H1 (cell line): ENCODE measurements at regions not wholly inside any gene's neighbourhood (a gene's known extent, or its start where the extent isn't known, plus 50 kb on each side); places are given as distances from the start of the nearest gene placed in this dataset.

Experiments
- CTCF ChIA-PET: fragments of 300-600 bp; sonication (Branson Sonifier 250); formaldehyde crosslinking; loops from one replicate; lab custom pipeline; 2021; ENCODE audit not compliant: partially characterized antibody; lab: Charles Lee
- POLR2A ChIA-PET: fragments of 300-600 bp; sonication (Branson Sonifier 250); formaldehyde crosslinking; loops from one replicate; lab custom pipeline; 2021; ENCODE audit warnings: inconsistent platforms; ENCODE audit not compliant: partially characterized antibody; lab: Charles Lee
- DNase-seq, 2 experiments: peaks; one replicate each; pipeline versions ENCODE4 v3.0.0 to v3.0.0-alpha.2; 2010 to 2022; ENCODE audit warnings: low spot score in 2 of 2, low read depth in 1 of 2, mixed read lengths in 1 of 2
- FAIRE-seq: peaks from 2 replicates; lab custom pipeline; 2011; peaks lifted over from hg19 to GRCh38; lab: Jason Lieb, UNC
- H2AFZ ChIP-seq: 2 replicates; pipeline ENCODE4 v1.8.1; 2012; ENCODE audit warnings: low read length, inconsistent platforms
- H2AK5ac ChIP-seq: 2 replicates; pipeline ENCODE4 v1.6.1; 2013; ENCODE audit warnings: low read depth, low read length
- H2BK120ac ChIP-seq: replicated peaks from 2 replicates; pipeline ENCODE3; 2013; ENCODE audit warnings: low read depth, low read length, inconsistent platforms
- H2BK12ac ChIP-seq: 2 replicates; pipeline ENCODE4 v1.6.1; 2013; ENCODE audit warnings: low read depth, low read length
- H2BK15ac ChIP-seq: 2 replicates; pipeline ENCODE4 v1.6.1; 2013; ENCODE audit warnings: low read length
- H2BK20ac ChIP-seq: 2 replicates; pipeline ENCODE4 v1.6.1; 2013; ENCODE audit warnings: low read length
- H2BK5ac ChIP-seq: 2 replicates; pipeline ENCODE4 v1.6.1; 2013; ENCODE audit warnings: low read depth, low read length
- H3K14ac ChIP-seq: 2 replicates; pipeline ENCODE4 v1.6.1; 2013; ENCODE audit warnings: inconsistent platforms; ENCODE audit not compliant: insufficient read length
- H3K18ac ChIP-seq: 2 replicates; pipeline ENCODE4 v1.6.1; 2013; ENCODE audit warnings: low read length; ENCODE audit errors: extremely low read depth
- H3K23ac ChIP-seq: 2 replicates; pipeline ENCODE4 v1.6.1; 2013; ENCODE audit warnings: inconsistent platforms; ENCODE audit not compliant: insufficient read length
- H3K23me2 ChIP-seq: 2 replicates; pipeline ENCODE4 v1.6.1; 2013; ENCODE audit warnings: low read depth, low read length
- H3K27ac ChIP-seq: 2 replicates; pipeline ENCODE4 v1.6.1; 2011; ENCODE audit warnings: low read depth, low read length, inconsistent platforms
- H3K27me3 ChIP-seq, 4 experiments: replicated peaks in 1 of 4; 1 replicate in 1 of 4; 2 replicates in 3 of 4; pipeline versions ENCODE4 v1.6.1 to v1.8.1; 2011 to 2013; ENCODE audit warnings: low read length in 3 of 4, mild to moderate bottlenecking in 3 of 4, inconsistent platforms in 2 of 4, mixed read lengths in 2 of 4, moderate library complexity in 1 of 4; ENCODE audit not compliant: control insufficient read depth in 3 of 4, insufficient read depth in 3 of 4; ENCODE audit errors: extremely low read depth in 1 of 4
- H3K36me3 ChIP-seq, 4 experiments: 2 replicates each; pipeline versions ENCODE4 v1.6.1 to v1.8.1; 2011 to 2013; ENCODE audit warnings: mild to moderate bottlenecking in 4 of 4, low read length in 3 of 4, moderate library complexity in 2 of 4, control low read depth in 1 of 4, inconsistent platforms in 1 of 4; ENCODE audit not compliant: insufficient read depth in 4 of 4, control insufficient read depth in 2 of 4
- H3K4ac ChIP-seq: replicated peaks from 2 replicates; pipeline ENCODE3; 2013; ENCODE audit warnings: low read length, low read depth, mixed read lengths, inconsistent platforms; ENCODE audit not compliant: insufficient read length
- H3K4me1 ChIP-seq, 4 experiments: replicated peaks in 1 of 4; 1 replicate in 1 of 4; 2 replicates in 3 of 4; pipeline versions ENCODE4 v1.6.1 to v1.8.1; 2011 to 2013; ENCODE audit warnings: low read length in 3 of 4, inconsistent platforms in 2 of 4, mixed read lengths in 1 of 4; ENCODE audit not compliant: insufficient read depth in 4 of 4, control insufficient read depth in 3 of 4
- H3K4me2 ChIP-seq, 2 experiments: 2 replicates each; pipeline versions ENCODE4 v1.6.1 to v1.8.1; 2011 to 2013; ENCODE audit warnings: low read depth in 2 of 2, low read length in 2 of 2, control low read depth in 1 of 2, inconsistent platforms in 1 of 2, mild to moderate bottlenecking in 1 of 2; ENCODE audit not compliant: insufficient read depth in 1 of 2
- H3K4me3 ChIP-seq, 4 experiments: fragments of 200-600, 300-600 bp in 1 of 4; sonication (generic), shearing (Covaris generic), sonication (Bioruptor Twin) in 1 of 4; 2 replicates each; pipeline versions ENCODE4 v1.5.1 to v1.8.1; 2011 to 2016; ENCODE audit warnings: low read length in 4 of 4, low read depth in 3 of 4, control low read depth in 2 of 4, inconsistent platforms in 2 of 4, mild to moderate bottlenecking in 2 of 4, mixed read lengths in 1 of 4, moderate library complexity in 1 of 4; ENCODE audit not compliant: insufficient read depth in 2 of 4; ENCODE audit errors: extremely low read depth in 1 of 4
- H3K56ac ChIP-seq: replicated peaks from 2 replicates; pipeline ENCODE3; 2013; ENCODE audit warnings: low read depth, mild to moderate bottlenecking, mixed read lengths, low read length, inconsistent platforms; ENCODE audit not compliant: insufficient read length
- H3K79me1 ChIP-seq: 2 replicates; pipeline ENCODE4 v1.6.1; 2013; ENCODE audit warnings: low read depth, low read length, control low read depth
- H3K79me2 ChIP-seq, 2 experiments: 2 replicates each; pipeline versions ENCODE4 v1.6.1 to v1.8.1; 2012 to 2013; ENCODE audit warnings: low read length in 2 of 2, mild to moderate bottlenecking in 2 of 2, inconsistent platforms in 1 of 2; ENCODE audit not compliant: insufficient read depth in 2 of 2, control insufficient read depth in 1 of 2
- H3K9ac ChIP-seq, 4 experiments: replicated peaks in 1 of 4; 1 replicate in 1 of 4; 2 replicates in 3 of 4; pipeline versions ENCODE4 v1.6.1 to v1.8.1; 2011 to 2013; ENCODE audit warnings: low read depth in 3 of 4, low read length in 3 of 4, control low read depth in 2 of 4, mild to moderate bottlenecking in 2 of 4, moderate library complexity in 2 of 4, inconsistent platforms in 1 of 4; ENCODE audit errors: extremely low read depth in 1 of 4
- H3K9me3 ChIP-seq, 2 experiments: 2 replicates each; pipeline versions ENCODE4 v1.6.1 to v1.8.1; 2012 to 2013; ENCODE audit warnings: mild to moderate bottlenecking in 2 of 2, moderate library complexity in 2 of 2, control low read depth in 1 of 2, inconsistent platforms in 1 of 2, low read depth in 1 of 2, low read length in 1 of 2, mixed read lengths in 1 of 2; ENCODE audit not compliant: insufficient read depth in 2 of 2
- H4K20me1 ChIP-seq, 2 experiments: replicated peaks in 1 of 2; 2 replicates each; pipeline versions ENCODE3 to v1.8.1; 2011 to 2013; ENCODE audit warnings: inconsistent platforms in 2 of 2, low read length in 2 of 2, mild to moderate bottlenecking in 1 of 2; ENCODE audit not compliant: insufficient read depth in 2 of 2, control insufficient read depth in 1 of 2
- H4K5ac ChIP-seq: 2 replicates; pipeline ENCODE4 v1.6.1; 2013; ENCODE audit warnings: low read length, low read depth, mixed read lengths, inconsistent platforms; ENCODE audit not compliant: insufficient read length
- H4K8ac ChIP-seq: 2 replicates; pipeline ENCODE4 v1.8.0; 2013; ENCODE audit warnings: mild to moderate bottlenecking, moderate library complexity, low read length, inconsistent platforms; ENCODE audit not compliant: insufficient read depth; ENCODE audit errors: extremely low read depth
- H4K91ac ChIP-seq: replicated peaks from 2 replicates; pipeline ENCODE3; 2013; ENCODE audit warnings: low read length, mixed read lengths, inconsistent platforms; ENCODE audit not compliant: insufficient read length
- ASH2L ChIP-seq: fragments of 200-600, 300-600 bp; sonication (generic); IDR thresholded peaks from one replicate; pipeline ENCODE4 v1.7.1; 2017; ENCODE audit warnings: low read length
- CHD1 ChIP-seq: IDR thresholded peaks from 2 replicates; pipeline ENCODE4 v1.6.1; 2012; ENCODE audit warnings: low read depth, low read length, improper control_type of control experiment
- PHF8 ChIP-seq: fragments of 200-600 bp; sonication (generic); conservative IDR thresholded peaks from 2 replicates; pipeline ENCODE4 v1.7.1; 2012; ENCODE audit warnings: low read depth, mild to moderate bottlenecking, inconsistent platforms, low read length, moderate library complexity
- SIRT6 ChIP-seq: IDR thresholded peaks from one replicate; pipeline ENCODE4 v1.7.1; 2012; ENCODE audit warnings: low read length, inconsistent platforms
- SP4 ChIP-seq: IDR thresholded peaks from 2 replicates; pipeline ENCODE4 v1.6.1; 2012; ENCODE audit warnings: low read length, inconsistent platforms
- YY1 ChIP-seq: IDR thresholded peaks from 2 replicates; pipeline ENCODE4 v1.6.1; 2011; ENCODE audit warnings: low read depth, mild to moderate bottlenecking, low read length
- WGBS, 2 experiments: shearing (Covaris generic) in 1 of 2; methylation state at CpG; one replicate each; pipeline versions ENCODE4 v1.1.6 to v1.1.7; 2013 to 2015; ENCODE audit warnings: low lambda C conversion rate in 2 of 2, mixed read lengths in 2 of 2, inconsistent platforms in 1 of 2, low coverage in 1 of 2, missing lambda C conversion rate in 1 of 2; ENCODE audit not compliant: insufficient replicate concordance in 2 of 2, insufficient coverage in 1 of 2, insufficient read length in 1 of 2; ENCODE audit errors: extremely low coverage in 1 of 2, missing lambda C conversion rate in 1 of 2; 5-methylcytosine and 5-hydroxymethylcytosine counted together
- TF ChIP-seq, protein P1 (sequence below): IDR thresholded peaks from 2 replicates; pipeline ENCODE4 v1.6.1; 2012; ENCODE audit warnings: inconsistent platforms
- TF ChIP-seq, protein P2 (sequence below), 3 experiments: IDR thresholded peaks; 1 replicate in 2 of 3; 2 replicates in 1 of 3; pipeline versions ENCODE4 v1.5.1 to v1.6.1; 2011; ENCODE audit warnings: low read length in 3 of 3, mild to moderate bottlenecking in 3 of 3, inconsistent platforms in 2 of 3, low read depth in 1 of 3, moderate library complexity in 1 of 3; ENCODE audit not compliant: insufficient read depth in 1 of 3; ENCODE audit errors: control extremely low read depth in 1 of 3

DNA sequence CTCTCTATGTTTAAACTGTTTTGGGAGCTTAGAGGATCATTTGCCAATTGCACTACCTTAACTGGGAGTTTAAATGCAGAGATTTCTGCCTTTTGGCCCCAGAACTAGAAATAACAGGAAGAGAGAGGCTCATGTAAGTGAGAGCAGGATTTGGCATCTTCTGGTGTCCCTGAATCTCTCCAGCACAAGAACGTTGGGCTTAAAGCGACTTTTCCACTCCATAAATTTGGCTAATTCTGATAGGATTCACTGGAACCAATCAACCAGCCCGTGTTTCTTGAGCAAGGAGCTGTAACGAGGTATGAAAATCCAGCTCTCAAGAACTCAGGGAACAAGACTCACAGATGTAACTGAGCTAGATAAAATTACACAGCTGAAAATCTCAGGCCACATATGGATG, 181.0 kb downstream of the C1D start:
- Histone ChIP-seq H3K4me2 (no peak overlapping the region), H3K23me2 (no peaks in the 10 kb centered on the region), H4K8ac (no peak overlapping the region), H4K20me1 (no peaks in the 10 kb centered on the region), H3K79me1 (no peaks in the 10 kb centered on the region), H2BK12ac (no peak overlapping the region), H3K23ac (no peak overlapping the region), H2BK20ac (no peak overlapping the region), H4K91ac (no peak overlapping the region), H3K4me1 (peaks cover 0 to 3% (median 0%) of the 10 kb centered on the region in 4 experiments; a peak in 1 of 7 replicates), H3K9ac (no peak overlapping the region), H3K79me2 (no peaks in the 10 kb centered on the region), H2BK120ac (no peak overlapping the region), H3K56ac (no peak overlapping the region), H2BK5ac (no peak overlapping the region), H3K27ac (no peak overlapping the region), H3K27me3 (peaks cover 0 to 3% (median 0%) of the 10 kb centered on the region in 4 experiments; a peak in 1 of 7 replicates), H2BK15ac (no peak overlapping the region)
- FAIRE-seq, result no peak
- CTCF ChIA-PET, result no interaction called here
- TF ChIP-seq CHD1 (no peak), ASH2L (no peak), SP4 (no peak), PHF8 (no peak), YY1 (no peak), SIRT6 (no peak)
- TF ChIP-seq, protein P1, sequence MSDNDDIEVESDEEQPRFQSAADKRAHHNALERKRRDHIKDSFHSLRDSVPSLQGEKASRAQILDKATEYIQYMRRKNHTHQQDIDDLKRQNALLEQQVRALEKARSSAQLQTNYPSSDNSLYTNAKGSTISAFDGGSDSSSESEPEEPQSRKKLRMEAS, result no peak
- TF ChIP-seq, protein P2, sequence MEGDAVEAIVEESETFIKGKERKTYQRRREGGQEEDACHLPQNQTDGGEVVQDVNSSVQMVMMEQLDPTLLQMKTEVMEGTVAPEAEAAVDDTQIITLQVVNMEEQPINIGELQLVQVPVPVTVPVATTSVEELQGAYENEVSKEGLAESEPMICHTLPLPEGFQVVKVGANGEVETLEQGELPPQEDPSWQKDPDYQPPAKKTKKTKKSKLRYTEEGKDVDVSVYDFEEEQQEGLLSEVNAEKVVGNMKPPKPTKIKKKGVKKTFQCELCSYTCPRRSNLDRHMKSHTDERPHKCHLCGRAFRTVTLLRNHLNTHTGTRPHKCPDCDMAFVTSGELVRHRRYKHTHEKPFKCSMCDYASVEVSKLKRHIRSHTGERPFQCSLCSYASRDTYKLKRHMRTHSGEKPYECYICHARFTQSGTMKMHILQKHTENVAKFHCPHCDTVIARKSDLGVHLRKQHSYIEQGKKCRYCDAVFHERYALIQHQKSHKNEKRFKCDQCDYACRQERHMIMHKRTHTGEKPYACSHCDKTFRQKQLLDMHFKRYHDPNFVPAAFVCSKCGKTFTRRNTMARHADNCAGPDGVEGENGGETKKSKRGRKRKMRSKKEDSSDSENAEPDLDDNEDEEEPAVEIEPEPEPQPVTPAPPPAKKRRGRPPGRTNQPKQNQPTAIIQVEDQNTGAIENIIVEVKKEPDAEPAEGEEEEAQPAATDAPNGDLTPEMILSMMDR (IDR thresholded peaks at IDR 0.05; ENCODE audit: control extremely low read depth in 1 of 3, insufficient read depth in 1 of 3, low read depth in 1 of 3, low read length in 3 of 3), result no peak
- TF ChIP-seq, all 59 proteins: peak for 0
- Histone ChIP-seq H3K4ac (no peak overlapping the region), H3K14ac (no peak overlapping the region), H3K4me3 (no peak overlapping the region), H3K18ac (no peak overlapping the region), H2AFZ (no peak overlapping the region), H2AK5ac (no peak overlapping the region), H4K5ac (no peak overlapping the region), H3K9me3 (no peaks in the 10 kb centered on the region), H3K36me3 (no peaks in the 10 kb centered on the region)
- DNase-seq, result no peak
- POLR2A ChIA-PET, result no interaction called here
- 93% methylated on average over 4 of the region's 4 CpGs; no CpG with 5 or more reads in 1 of the 2 experiments for WGBS, 2 experiments
